ENCODE measurements at regions not wholly inside any gene's neighbourhood (a gene's known extent, or its start where the extent isn't known, plus 50 kb on each side); places are given as distances from the start of the nearest gene placed in this dataset.

DNA sequence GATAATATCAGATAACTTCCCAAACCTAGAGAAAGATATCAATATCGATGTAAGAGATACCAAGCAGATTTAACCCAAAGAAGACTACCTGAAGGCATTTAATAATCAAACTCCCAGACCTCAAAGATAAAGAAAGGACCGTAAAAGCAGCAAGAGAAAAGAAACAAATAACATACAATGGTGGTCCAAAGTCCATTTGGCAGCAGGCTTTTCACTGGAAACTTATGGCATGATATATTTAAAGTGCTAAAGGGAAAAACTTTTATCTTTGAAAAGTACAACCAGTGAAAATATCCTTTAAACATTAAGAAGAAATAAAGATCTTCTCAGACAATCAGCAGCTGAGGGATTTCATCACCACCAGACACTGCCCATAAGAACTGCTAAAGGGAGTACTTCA lies 812.7 kb upstream of the ADAMTS5 start:
- TF ChIP-seq, protein P1, sequence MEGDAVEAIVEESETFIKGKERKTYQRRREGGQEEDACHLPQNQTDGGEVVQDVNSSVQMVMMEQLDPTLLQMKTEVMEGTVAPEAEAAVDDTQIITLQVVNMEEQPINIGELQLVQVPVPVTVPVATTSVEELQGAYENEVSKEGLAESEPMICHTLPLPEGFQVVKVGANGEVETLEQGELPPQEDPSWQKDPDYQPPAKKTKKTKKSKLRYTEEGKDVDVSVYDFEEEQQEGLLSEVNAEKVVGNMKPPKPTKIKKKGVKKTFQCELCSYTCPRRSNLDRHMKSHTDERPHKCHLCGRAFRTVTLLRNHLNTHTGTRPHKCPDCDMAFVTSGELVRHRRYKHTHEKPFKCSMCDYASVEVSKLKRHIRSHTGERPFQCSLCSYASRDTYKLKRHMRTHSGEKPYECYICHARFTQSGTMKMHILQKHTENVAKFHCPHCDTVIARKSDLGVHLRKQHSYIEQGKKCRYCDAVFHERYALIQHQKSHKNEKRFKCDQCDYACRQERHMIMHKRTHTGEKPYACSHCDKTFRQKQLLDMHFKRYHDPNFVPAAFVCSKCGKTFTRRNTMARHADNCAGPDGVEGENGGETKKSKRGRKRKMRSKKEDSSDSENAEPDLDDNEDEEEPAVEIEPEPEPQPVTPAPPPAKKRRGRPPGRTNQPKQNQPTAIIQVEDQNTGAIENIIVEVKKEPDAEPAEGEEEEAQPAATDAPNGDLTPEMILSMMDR (conservative IDR thresholded peaks at IDR 0.05) = no peak
- no peak for TF ChIP-seq ZFX (IDR thresholded peaks at IDR 0.05)
